ENCODE measurements at regions not wholly inside any gene's neighbourhood (a gene's known extent, or its start where the extent isn't known, plus 50 kb on each side); places are given as distances from the start of the nearest gene placed in this dataset.

- TF ChIP-seq, protein P1, sequence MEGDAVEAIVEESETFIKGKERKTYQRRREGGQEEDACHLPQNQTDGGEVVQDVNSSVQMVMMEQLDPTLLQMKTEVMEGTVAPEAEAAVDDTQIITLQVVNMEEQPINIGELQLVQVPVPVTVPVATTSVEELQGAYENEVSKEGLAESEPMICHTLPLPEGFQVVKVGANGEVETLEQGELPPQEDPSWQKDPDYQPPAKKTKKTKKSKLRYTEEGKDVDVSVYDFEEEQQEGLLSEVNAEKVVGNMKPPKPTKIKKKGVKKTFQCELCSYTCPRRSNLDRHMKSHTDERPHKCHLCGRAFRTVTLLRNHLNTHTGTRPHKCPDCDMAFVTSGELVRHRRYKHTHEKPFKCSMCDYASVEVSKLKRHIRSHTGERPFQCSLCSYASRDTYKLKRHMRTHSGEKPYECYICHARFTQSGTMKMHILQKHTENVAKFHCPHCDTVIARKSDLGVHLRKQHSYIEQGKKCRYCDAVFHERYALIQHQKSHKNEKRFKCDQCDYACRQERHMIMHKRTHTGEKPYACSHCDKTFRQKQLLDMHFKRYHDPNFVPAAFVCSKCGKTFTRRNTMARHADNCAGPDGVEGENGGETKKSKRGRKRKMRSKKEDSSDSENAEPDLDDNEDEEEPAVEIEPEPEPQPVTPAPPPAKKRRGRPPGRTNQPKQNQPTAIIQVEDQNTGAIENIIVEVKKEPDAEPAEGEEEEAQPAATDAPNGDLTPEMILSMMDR (IDR thresholded peaks at IDR 0.05): no peak
- H3K27ac ChIP-seq: no peak overlapping the region
- H3K4me3 ChIP-seq: no peak overlapping the region
- peaks cover 0 to 18% of the 10 kb centered on the region in 2 donors for H3K4me1 ChIP-seq
- no peak for DNase-seq (ENCODE audit: low spot score)
- no peaks in the 10 kb centered on the region for H3K36me3 ChIP-seq
- no peaks in the 10 kb centered on the region for H3K27me3 ChIP-seq
- no peaks in the 10 kb centered on the region for H3K9me3 ChIP-seq
Measured at GRCh38 chr6:41439524-41440418, 104.4 kb downstream of the NCR2 start.

GRCh38 chr6:41440958-41441357, 105.2 kb upstream of the FOXP4 start:
- DNase-seq (ENCODE audit: low spot score): no peak
- TF ChIP-seq, protein P1 (IDR thresholded peaks at IDR 0.05): no peak
- no peaks in the 10 kb centered on the region for H3K36me3 ChIP-seq

GRCh38 chr6:41441598-41442351, 104.4 kb upstream of the FOXP4 start:
- H3K36me3 ChIP-seq: no peaks in the 10 kb centered on the region
- H3K4me3 ChIP-seq: no peak overlapping the region
- no peaks in the 10 kb centered on the region for H3K9me3 ChIP-seq
- TF ChIP-seq, protein P1 (IDR thresholded peaks at IDR 0.05): no peak
- DNase-seq (ENCODE audit: low spot score): no peak
- H3K27ac ChIP-seq: no peak overlapping the region
- H3K27me3 ChIP-seq: no peaks in the 10 kb centered on the region
- H3K4me1 ChIP-seq: peaks cover 0 to 18% of the 10 kb centered on the region in 2 donors

More at GRCh38 chr6:41440958-41441357, 105.2 kb upstream of the FOXP4 start:
- Histone ChIP-seq H3K27me3 (no peaks in the 10 kb centered on the region), H3K9me3 (no peaks in the 10 kb centered on the region), H3K4me3 (no peak overlapping the region), H3K27ac (no peak overlapping the region), H3K4me1 (peaks cover 0 to 18% of the 10 kb centered on the region in 2 donors)

- Histone ChIP-seq H3K27ac (no peak overlapping the region), H3K4me3 (no peak overlapping the region), H3K9me3 (no peaks in the 10 kb centered on the region), H3K4me1 (peaks cover 0 to 18% of the 10 kb centered on the region in 2 donors), H3K36me3 (no peaks in the 10 kb centered on the region), H3K27me3 (no peaks in the 10 kb centered on the region)
- no peak for DNase-seq (ENCODE audit: low spot score)
- TF ChIP-seq, protein P1 (IDR thresholded peaks at IDR 0.05): no peak
Measured at GRCh38 chr6:41442352-41442672, 103.9 kb upstream of the FOXP4 start.

GRCh38 chr6:41442800-41443501, 103.2 kb upstream of the FOXP4 start:
- no peaks in the 10 kb centered on the region for H3K27me3 ChIP-seq
- TF ChIP-seq, protein P1 (IDR thresholded peaks at IDR 0.05): peak in 1 of 2 donors; percentile 59
- peak overlapping the region; percentile 56 to 75 for H3K27ac ChIP-seq
- H3K4me1 ChIP-seq: peaks cover 0 to 18% of the 10 kb centered on the region in 2 donors
- H3K4me3 ChIP-seq: peak overlapping the region in 1 of 2 donors; percentile 36
- DNase-seq (ENCODE audit: low spot score): no peak
- no peaks in the 10 kb centered on the region for H3K9me3 ChIP-seq
- no peaks in the 10 kb centered on the region for H3K36me3 ChIP-seq

Measured in right atrium auricular region (tissue), 2 donors.